HG02678 (cell line): ENCODE measurements at regions not wholly inside any gene's neighbourhood (a gene's known extent, or its start where the extent isn't known, plus 50 kb on each side); places are given as distances from the start of the nearest gene placed in this dataset.
"Not testable (repeated sequence)": the region's sequence is repeated elsewhere in the genome, so short reads cannot be mapped to it uniquely, and the experiment has no call there.

ENCODE experiments used
- ATAC-seq: cut with Tn5 transposase; IDR thresholded peaks from one replicate; pipeline ENCODE4 v1.9.1; 2021; ENCODE audit warnings: mild to moderate bottlenecking, moderate library complexity; ENCODE audit not compliant: unreplicated experiment

- no peak for ATAC-seq
Observed at GRCh38 chr1:221868593-221869303, 126.9 kb upstream of the DUSP10 start.

GRCh38 chr1:221867003-221867402 lies 125.1 kb upstream of the DUSP10 start:
- no peak for ATAC-seq

DNA sequence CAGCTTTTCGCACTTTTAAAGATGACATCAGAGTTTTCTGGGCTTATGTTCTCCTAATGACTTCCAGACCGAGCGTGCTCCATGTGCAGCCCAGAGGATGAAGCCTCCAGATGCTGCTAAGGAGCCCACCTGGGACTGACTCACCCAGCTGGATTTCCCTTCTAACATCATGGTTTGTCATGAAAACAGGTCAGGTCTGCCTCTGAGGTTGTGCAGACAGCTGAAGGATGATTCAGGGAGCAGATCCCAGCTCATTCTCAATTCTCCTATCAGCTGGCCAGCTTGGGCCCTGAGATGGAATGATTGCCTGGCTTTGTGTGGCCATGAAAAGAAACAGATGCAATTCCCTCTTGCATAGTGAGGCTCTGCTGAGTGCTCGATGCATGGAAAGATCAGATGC lies 123.9 kb upstream of the DUSP10 start:
- ATAC-seq = no peak

GRCh38 chr1:221863635-221864034 lies 121.7 kb upstream of the DUSP10 start:
- no peak for ATAC-seq

- ATAC-seq = no peak
Observed at GRCh38 chr1:221862971-221863370, 121.1 kb upstream of the DUSP10 start.

- ATAC-seq = no peak
Observed at GRCh38 chr1:221858818-221859611, 117.1 kb upstream of the DUSP10 start.

DNA sequence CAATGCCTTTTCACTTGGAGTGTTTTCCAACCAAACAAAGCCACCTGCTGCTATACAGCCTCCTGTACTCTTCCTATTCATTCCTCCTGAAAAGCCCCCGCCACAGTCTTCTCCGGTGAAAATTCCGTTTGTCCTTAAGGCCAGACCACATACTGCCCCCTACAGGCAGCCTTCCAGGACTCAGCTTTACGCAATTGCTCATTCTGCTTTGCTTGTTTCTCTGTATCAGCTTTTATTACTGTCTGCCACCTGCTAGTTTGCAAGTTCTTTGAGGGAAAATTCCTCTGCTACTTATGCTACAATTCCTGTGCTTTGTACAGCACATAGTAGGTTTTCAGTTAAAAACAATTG lies 115.2 kb upstream of the DUSP10 start:
- ATAC-seq = not testable (repeated sequence)

- no peak for ATAC-seq
Observed at GRCh38 chr1:221856228-221857093, 114.6 kb upstream of the DUSP10 start.

- ATAC-seq = no peak
Observed at GRCh38 chr1:221855156-221855555, 113.3 kb upstream of the DUSP10 start.

GRCh38 chr1:221851336-221851735 lies 109.4 kb upstream of the DUSP10 start:
- ATAC-seq = no peak

DNA sequence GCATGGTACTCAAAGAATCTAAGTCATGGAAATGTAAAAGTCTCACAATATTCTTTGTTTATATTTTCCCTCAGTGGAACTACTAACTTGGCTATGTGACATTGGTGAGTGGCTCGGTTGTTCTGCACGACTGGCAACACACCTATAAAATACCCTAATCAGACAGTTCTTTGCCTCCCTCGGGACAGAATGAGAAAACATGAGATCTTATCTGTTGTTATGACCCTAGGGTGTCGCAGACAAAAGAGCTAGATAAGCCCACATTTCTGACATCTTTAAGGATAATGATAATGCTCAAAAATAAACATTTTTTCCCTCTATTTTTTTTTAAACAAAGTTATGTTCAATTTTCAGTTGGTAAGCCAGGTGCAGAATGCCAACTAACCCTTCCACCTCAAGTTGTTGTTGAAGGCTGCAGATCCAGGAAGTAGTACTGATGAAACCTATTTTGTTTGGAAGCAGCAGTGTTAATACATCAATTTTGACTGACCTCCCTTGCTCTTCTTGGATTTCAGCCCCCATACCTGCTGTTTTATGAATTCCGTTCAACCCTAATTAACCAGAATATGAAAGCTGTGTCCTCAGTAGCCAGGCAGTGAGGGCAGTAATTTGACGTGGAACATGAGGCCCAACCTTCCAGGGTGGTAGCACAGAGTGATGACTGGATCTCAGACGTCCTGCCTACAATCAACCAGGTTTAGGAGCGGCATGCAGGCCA lies 108.7 kb upstream of the DUSP10 start:
- no peak for ATAC-seq

- no peak for ATAC-seq
Observed at GRCh38 chr1:221849897-221850296, 108.0 kb upstream of the DUSP10 start.

DNA sequence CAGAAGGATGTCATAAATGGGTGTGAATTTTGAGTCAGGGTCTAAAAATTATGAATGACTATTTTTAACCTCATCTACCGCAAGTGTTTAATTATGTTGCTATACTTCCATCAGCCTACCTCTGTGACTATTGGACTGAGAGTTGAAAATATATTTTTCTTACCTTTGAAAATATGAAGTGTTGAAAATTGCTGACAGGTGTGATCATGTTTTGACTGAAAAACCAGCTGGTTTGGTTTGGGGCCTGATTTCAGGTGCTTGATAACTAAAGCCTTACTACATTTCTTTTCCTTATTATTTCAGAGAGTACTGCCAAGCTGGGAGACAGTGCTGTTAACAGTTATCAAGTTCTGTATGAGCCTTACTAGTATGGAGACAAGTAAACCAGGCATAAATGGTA lies 107.2 kb upstream of the DUSP10 start:
- ATAC-seq = no peak

DNA sequence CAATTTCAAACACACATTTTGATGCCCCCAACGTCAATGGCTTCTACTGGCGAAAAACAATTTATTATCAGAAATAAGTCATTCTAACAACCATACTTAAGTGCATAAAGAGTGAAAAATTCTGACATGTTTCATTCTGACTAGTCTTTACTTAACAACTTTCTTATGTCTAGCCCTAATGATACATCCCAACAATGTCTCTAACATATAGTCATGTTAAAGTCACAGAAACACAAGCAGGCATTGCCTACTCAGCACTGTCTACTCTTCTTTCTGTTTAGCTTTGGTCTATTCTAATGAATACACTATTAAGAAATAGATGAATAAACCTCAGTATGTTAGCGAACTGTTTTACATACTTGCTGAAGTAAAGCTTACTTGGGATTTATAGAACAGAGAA lies 105.8 kb upstream of the DUSP10 start:
- ATAC-seq = no peak

- no peak for ATAC-seq
Observed at GRCh38 chr1:221845650-221846371, 103.9 kb upstream of the DUSP10 start.

DNA sequence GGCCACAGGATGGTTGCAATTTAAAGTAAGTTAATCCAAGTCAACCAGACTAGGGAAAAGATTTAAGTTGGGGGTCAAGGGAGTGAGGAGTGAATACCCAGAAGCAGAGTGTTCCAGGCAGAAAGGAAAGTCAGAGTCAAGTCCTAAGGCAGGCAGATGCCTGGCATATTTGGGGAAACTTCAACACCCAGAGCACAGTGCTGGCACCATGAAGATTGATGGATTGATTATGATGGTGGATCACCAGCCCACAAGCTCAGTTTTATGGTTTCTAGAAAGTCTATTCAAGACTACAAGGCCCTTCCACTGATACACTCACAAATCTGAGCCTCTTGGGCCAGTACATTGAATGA lies 100.1 kb upstream of the DUSP10 start:
- no peak for ATAC-seq

- ATAC-seq = no peak
Observed at GRCh38 chr1:221841251-221841982, 99.5 kb upstream of the DUSP10 start.

DNA sequence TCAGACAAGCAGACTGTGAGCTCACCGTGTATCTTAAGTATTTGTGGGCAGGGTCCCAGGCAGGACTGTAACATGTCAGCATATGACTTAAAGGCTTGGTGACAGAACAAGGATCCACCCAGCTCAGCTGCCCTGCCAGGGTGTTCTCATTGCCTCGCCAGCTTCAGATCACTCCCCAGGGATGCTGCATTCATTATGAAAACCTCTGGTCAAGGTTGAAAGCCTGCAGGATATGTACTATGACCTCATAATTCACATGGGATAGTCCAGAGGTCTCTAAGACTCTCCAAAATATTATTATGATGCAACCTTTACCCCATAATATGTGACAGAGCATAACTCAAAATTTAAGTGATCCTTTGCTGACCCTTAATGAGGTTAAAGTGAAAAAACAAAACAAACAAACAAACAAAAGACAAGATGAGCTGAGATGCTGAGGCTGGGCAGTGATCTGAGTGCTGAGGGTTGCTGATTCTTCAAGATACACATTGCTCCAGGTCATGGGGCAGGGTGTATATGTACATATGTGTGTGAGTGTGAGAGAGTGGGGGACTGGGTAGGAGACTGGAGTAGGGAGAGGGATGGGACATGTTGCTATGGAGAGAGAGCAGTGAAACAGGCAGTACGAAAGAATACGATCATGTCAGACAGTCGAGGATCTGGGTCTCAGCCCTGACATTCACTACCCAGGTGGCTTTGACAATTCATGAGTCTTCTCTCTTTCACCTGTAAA lies 98.8 kb upstream of the DUSP10 start:
- peak; percentile 34 for ATAC-seq

- peak; percentile 86 for ATAC-seq
Observed at GRCh38 chr1:221839782-221840395, 98.0 kb upstream of the DUSP10 start.
